HG02884 (cell line): ENCODE measurements at regions not wholly inside any gene's neighbourhood (a gene's known extent, or its start where the extent isn't known, plus 50 kb on each side); places are given as distances from the start of the nearest gene placed in this dataset.
A peak's percentile ranks its signal among the peaks of the same experiment; 100 is the strongest.

Experiments
- ATAC-seq: cut with Tn5 transposase; IDR thresholded peaks from one replicate; pipeline ENCODE4 v1.9.1; 2021; ENCODE audit warnings: mild to moderate bottlenecking, moderate library complexity; ENCODE audit not compliant: unreplicated experiment

DNA sequence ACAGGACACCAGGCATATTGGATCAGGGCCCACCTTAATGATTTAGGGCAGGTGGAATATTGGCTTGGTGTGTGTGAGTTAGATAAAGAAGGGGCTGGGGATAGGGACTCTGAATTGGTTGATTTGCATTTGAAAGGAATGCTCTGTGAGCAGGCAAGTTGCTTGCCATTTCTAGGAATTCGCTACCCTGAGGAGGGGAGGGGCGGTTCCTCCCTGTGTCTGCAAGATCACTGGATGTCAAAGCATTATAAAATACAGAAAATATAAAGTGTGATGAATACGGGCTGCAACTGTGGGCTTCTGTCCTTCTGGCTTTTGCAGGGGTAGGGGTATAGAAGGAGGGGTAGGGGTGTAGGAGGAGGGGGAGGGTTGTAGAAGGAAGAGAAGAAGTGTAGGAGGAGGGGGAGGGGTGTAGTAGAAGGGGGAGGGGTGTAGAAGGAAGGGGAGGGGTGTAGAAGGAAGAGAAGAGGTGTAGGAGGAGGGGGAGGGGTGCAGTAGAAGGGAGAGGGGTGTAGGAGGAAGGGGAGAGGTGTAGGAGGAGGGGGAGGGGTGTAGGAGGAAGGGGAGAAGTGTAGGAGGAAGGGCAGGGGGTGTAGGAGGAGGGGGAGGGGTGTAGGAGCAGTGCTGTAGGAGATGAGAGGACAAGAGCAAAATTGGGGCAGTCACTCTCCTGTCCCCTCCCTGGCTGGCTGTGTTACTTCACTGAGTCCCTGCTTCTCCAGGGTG is 238.0 kb upstream of the COPS8 start:
- no peak for ATAC-seq

GRCh38 chr2:236848501-236848900 is 237.2 kb upstream of the COPS8 start:
- ATAC-seq = no peak

DNA sequence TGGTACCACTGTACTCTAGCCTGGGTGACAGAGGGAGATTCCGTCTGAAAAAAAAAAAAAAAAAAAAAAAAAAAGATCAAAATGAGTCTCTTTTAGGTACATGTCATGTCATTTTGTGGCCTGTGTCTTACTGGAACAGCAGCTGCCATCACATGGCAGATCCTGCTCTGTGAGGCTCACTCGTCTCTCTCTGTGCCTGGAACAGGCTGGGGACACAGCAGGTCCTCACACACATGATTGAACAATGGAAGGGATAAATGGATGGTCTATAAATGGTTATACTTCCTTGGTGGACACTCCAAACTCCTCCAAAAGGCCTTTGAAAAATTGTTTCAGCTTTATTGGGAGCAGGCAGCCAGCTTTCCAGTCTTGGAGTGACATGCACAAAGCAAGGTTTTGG is 236.2 kb upstream of the COPS8 start:
- no peak for ATAC-seq

GRCh38 chr2:236849940-236850339 is 235.7 kb upstream of the COPS8 start:
- ATAC-seq = no peak

- no peak for ATAC-seq
These were observed 234.5 kb upstream of the COPS8 start for GRCh38 chr2:236851187-236851586.

- no peak for ATAC-seq
These were observed 233.4 kb upstream of the COPS8 start for GRCh38 chr2:236852100-236852976.

- ATAC-seq = no peak
These were observed 232.7 kb upstream of the COPS8 start for GRCh38 chr2:236852977-236853374.

DNA sequence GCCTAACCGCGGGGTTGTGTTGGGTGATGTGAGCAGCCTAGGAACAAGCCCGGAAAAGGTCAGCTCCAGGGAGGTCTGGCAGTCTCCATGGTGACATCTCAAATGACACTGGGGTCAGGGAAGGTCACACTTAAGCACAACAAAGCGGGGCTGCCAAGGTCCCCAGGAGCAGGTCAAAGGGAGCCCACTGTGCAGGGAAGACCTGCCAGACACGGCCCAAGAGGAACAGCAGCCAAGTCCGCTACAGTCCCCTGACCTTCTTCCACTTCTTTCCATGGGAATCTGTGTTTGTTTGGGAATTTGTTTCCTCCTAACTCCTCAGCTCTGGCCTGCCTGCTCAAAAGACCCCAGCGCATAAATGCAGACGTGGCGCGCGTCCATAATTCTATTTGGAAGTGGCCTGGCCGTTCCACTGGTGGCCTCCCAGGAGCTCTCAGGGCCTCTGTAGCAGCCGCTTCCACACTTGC is 232.1 kb upstream of the COPS8 start:
- ATAC-seq = no peak

- no peak for ATAC-seq
These were observed 230.4 kb upstream of the COPS8 start for GRCh38 chr2:236855176-236855865.

DNA sequence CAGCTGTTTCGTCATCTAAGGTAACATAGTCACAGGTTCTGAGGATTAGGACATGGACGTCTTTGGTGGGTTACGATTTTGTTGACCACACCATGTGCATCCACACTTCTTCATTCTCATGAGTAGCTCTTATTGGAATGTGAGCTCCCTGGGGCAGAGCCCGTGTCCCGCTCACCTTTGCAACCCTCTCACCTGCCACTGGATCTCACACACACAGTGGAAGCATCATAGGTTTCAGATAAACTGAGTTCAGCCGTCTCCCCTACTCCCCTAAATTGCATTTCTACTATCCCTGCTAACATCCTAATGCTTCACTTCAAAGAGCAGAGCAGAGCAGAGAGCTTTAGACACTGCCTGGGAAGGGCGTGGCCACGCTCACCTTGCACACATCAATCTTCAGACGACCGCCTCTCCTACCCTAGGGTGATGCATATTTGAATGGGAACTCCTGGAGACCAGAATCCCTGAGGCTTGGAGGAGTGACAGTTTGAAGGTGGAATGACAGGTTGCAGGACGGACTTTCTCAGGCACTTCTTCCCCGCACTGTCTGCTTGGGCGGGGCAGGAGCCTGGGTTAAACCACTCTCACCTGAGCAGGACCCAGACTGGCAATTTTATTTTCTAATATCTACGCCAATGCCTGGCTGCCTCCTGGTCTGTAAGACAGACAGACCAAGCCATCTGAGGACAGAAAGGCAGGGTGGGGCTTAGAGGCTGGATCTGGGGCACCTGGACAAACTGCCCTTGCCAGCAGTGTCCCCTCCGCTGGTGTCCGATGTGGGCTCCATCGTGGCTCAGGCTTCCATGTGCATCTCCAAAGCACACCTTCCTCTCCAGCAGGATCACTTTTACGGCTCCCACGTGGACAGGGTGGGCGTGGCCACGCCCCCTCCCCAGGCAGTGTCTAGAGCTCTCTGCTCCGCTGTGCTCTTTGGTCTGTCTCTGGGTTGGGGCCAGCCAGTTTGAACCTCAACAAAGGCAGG is 229.5 kb upstream of the COPS8 start:
- no peak for ATAC-seq

DNA sequence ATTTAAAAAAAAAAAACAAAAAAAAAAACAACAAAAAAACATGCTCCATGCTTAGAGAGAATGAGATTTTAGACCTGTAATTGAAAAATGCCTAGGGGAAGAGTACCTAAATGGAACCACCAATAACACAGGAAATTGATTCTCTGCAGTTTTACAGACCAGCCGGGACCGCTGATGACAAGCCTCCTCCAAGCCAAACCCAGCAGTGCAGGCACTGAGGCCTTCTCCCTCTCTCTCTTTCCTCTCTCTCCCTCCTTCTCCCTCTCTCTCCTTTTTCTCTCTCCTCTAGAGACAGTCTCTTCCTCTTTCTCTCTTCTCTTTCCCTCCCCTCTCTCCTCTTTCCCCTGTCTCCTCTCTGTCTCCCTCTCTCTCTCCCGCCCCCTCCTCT is 228.8 kb upstream of the COPS8 start:
- ATAC-seq = no peak

GRCh38 chr2:236857246-236857645 is 228.4 kb upstream of the COPS8 start:
- no peak for ATAC-seq

- ATAC-seq = no peak
These were observed 227.9 kb upstream of the COPS8 start for GRCh38 chr2:236857781-236858180.

DNA sequence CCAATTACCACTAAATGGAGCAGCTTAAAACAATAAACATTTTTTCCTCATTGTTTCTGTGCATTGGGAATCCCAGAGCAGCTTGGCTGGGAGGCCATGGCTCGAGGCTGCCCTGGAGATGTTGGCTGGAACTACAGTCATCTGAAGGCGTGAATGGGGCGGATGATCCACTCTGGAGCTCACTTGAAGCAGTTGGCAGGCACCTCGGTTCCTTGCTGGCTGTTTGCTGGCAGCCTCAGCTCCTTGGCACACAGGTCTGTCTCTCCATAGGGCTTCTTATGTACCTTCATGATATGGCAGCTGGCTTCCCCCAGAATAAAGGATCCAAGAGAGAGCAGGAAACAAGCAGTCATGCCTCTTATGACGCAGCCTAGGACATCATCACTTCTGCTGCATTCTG is 227.0 kb upstream of the COPS8 start:
- no peak for ATAC-seq

DNA sequence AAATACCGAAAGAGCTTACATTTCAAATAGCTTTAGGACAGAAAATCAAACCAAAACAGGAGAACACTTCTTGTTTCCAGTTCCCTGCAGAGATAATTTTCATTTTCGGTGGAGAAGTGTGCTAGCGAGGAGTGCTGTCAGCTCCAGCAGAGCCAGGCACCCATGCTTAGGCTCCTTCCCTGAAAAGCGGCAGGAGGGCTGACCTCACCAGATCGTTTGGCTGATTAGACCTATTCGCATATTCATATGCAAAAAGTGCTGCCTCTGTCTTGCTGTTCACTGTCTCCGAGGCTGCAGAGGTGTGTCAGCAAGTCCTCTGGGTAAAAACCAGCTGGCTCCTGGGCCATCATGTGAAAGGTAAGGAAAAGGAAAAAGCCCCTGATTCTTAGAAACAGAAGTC is 225.8 kb upstream of the COPS8 start:
- ATAC-seq = no peak

DNA sequence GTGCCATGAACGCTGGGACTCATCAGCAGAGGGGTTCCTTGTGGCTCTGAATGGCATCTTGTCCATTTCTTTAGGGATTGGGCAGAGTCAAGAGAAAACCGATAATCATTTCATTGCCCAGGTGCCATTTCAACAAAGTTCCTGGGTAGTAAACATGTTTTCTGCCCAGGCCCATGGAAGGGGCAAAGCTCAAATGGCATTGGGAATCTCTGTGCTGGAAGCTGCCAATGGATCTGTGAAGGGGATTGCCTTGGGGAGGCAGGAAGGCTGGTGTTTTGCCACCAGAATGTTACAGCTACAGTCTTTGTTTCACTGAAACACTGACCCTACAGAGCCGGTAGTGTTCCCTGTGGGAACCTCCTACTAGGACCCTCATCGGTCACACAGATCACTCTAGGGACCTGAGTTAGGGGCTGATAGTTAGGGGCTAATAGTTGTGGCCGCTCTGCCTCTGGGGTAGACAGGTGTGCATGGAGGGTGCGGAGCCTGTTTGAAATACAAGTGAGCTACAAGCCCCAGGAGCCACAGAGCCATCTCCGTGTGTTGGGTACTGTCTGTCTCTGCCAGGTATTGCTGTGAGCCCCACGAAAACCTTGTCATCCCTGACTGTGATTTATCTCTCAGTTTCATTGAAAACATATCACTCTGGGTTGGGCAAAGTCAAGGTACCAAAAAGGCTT is 224.4 kb upstream of the COPS8 start:
- no peak for ATAC-seq

DNA sequence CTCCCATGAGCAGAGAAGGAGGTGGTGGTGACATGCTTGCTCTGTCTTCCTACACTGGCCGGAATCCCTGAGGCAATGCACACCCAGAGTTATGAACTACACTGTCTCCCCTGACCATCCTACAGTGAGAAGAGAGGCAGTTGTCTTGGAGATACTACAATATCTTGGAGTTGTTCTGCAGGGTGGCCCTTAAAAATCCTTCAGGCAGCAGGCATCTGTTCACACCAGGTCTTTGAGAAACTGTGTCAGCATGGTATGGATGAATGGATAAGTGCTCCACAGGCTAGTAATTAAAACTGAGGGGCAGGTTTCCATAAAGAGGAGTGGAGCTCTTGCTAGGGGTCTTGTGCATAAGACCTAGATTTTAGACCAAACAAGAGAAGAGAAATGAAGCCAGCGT is 223.7 kb upstream of the COPS8 start:
- ATAC-seq = no peak

DNA sequence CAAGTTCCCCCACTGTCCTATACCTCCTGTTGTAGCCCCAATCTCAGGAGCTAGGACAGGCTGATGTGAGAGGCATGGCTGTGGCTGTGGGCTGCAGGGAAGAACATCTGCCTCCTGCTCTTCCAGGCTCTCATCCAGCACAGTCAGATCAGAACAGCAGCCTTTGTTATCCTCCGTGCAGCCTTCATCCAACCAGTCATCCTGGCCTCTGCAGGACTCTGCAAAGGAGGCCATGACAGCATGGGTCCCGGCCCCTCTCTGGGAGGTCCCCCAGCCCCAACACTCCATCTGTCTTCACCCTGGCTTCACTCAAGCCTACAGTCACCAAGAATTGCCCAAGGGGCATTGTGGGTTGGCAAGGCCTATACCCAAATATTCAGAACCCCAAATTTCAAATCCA is 223.2 kb upstream of the COPS8 start:
- ATAC-seq = no peak

DNA sequence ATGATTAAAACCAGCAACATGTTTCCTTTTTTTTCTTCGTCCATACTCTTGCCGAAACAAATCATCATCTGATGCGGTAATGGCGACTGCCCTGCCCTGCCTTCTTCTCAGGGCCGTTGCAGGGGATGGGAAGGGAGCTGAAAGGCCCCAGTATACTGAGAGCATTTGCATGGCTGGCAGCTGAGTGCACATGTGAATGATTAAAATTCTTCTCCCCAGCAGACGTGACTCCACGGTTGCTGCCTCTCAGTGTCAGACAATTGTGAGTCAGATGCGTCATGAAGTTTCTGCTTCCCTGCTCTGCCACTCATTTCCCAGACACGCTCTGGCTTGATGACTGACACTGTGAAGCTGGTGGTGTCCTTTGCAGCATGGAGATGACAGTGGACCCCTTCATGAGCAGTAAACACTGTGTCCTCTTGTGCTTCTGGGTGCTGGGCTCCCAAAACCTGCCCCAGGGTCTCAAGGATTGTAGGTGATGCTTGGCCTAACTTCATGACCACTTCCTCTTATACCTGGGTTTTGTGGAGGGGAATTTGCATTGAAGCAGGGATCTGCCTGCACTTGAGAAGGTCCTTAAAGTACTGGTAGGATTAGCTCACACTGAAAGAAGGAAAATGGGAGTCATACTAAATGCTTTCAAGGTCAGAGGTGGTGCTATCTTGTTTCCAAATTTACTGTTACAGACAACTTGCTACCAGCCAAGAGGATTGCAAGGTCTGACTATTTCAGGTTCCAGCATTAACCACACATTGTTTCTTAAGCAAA is 222.5 kb upstream of the COPS8 start:
- peak; percentile 88 for ATAC-seq
